ENCODE measurements at regions not wholly inside any gene's neighbourhood (a gene's known extent, or its start where the extent isn't known, plus 50 kb on each side); places are given as distances from the start of the nearest gene placed in this dataset.
A peak's percentile ranks its signal among the peaks of the same experiment; 100 is the strongest.

- no peaks in the 10 kb centered on the region for H3F3A ChIP-seq (replicated peaks; ENCODE audit: insufficient read depth)
- no peaks in the 10 kb centered on the region for H3K79me2 ChIP-seq (ENCODE audit: insufficient read depth)
- H3K27ac ChIP-seq (ENCODE audit: low read depth in 2 of 2, low read length in 1 of 2), result no peak overlapping the region
- H3K36me3 ChIP-seq (replicated peaks in 1 of 2; ENCODE audit: control insufficient read depth in 1 of 2, insufficient read depth in 2 of 2, low read length in 1 of 2), result no peaks in the 10 kb centered on the region
- H3K9me3 ChIP-seq, result no peaks in the 10 kb centered on the region
- H3K4me2 ChIP-seq, result no peak overlapping the region
- ChIA-PET POLR2A (no interaction called here), CTCF (interaction anchor here (1.3 kb wide), 1 partner anchor 130 kb away, joined by 3 read pairs; no protein-coding TSS in a partner anchor)
- TF ChIP-seq ZBTB33 (IDR thresholded peaks at IDR 0.05; ENCODE audit: borderline replicate concordance, low read depth) (no peak), RXRA (IDR thresholded peaks at IDR 0.05; ENCODE audit: borderline replicate concordance, low read depth) (no peak), MEF2A (IDR thresholded peaks at IDR 0.05; ENCODE audit: borderline replicate concordance, low read depth) (no peak), EP300 (IDR thresholded peaks at IDR 0.05; ENCODE audit: borderline replicate concordance in 1 of 2, low read depth in 1 of 2, low read length in 1 of 2) (no peak)
- H3K4me1 ChIP-seq (ENCODE audit: control insufficient read depth in 1 of 2, insufficient read depth in 2 of 2, low read depth in 1 of 2, low read length in 1 of 2), result no peaks in the 10 kb centered on the region
- WGBS (ENCODE audit: low lambda C conversion rate), result 0% methylated on average over 1 of the region's 1 CpG
- no peak overlapping the region for H3K4me3 ChIP-seq (ENCODE audit: low read depth in 2 of 2, low read length in 1 of 2)
- no peak overlapping the region for H3K9ac ChIP-seq
- no peak for DNase-seq
- no peak overlapping the region for H2AFZ ChIP-seq (ENCODE audit: low read depth)
- no peaks in the 10 kb centered on the region for H3K9me2 ChIP-seq
- H4K20me1 ChIP-seq (ENCODE audit: insufficient read depth), result no peaks in the 10 kb centered on the region
- no peaks in the 10 kb centered on the region for H3K27me3 ChIP-seq (ENCODE audit: insufficient read depth)
Observed at GRCh38 chr9:1707291-1707690, 307.9 kb upstream of the SMARCA2 start.

DNA sequence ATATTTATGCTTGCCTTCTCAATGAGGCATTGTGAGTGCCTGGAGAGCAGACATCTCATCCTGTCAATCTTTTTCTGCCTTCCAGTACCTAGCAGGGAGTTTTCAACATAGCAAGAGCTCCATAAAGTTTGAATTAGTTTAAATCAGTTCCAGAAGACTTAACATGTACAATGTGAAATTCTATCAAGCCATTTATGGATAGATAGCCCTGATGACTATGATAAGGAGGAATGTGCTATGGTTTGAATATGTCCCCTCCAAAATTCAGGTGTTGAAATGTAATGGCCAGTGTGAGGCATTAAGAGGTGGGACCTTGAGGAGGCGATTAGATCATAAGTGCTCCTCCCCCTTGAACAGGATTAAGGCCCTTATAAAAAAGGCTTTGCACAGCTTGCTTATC lies 306.9 kb upstream of the SMARCA2 start:
- Histone ChIP-seq H3K9me2 (no peaks in the 10 kb centered on the region), H4K20me1 (ENCODE audit: insufficient read depth) (no peaks in the 10 kb centered on the region), H3K9me3 (no peaks in the 10 kb centered on the region), H3K4me3 (ENCODE audit: low read depth in 2 of 2, low read length in 1 of 2) (no peak overlapping the region), H3K27me3 (ENCODE audit: insufficient read depth) (no peaks in the 10 kb centered on the region), H3K9ac (no peak overlapping the region), H3K36me3 (replicated peaks in 1 of 2; ENCODE audit: control insufficient read depth in 1 of 2, insufficient read depth in 2 of 2, low read length in 1 of 2) (no peaks in the 10 kb centered on the region), H3F3A (replicated peaks; ENCODE audit: insufficient read depth) (no peaks in the 10 kb centered on the region), H3K4me2 (no peak overlapping the region), H3K27ac (ENCODE audit: low read depth in 2 of 2, low read length in 1 of 2) (no peak overlapping the region), H3K79me2 (ENCODE audit: insufficient read depth) (no peaks in the 10 kb centered on the region), H2AFZ (ENCODE audit: low read depth) (no peak overlapping the region), H3K4me1 (ENCODE audit: control insufficient read depth in 1 of 2, insufficient read depth in 2 of 2, low read depth in 1 of 2, low read length in 1 of 2) (no peaks in the 10 kb centered on the region)
- CTCF ChIA-PET, result interaction anchor here (1.3 to 2.1 kb wide), 2 partner anchors 130 to 379 kb away, joined by 3 to 4 read pairs; no protein-coding TSS in a partner anchor
- 57% methylated on average over 1 of the region's 1 CpG for WGBS (ENCODE audit: low lambda C conversion rate)
- POLR2A ChIA-PET, result no interaction called here
- DNase-seq, result no peak
- TF ChIP-seq TEAD4 (IDR thresholded peaks at IDR 0.05; ENCODE audit: borderline replicate concordance, insufficient read depth) (no peak), MAX (IDR thresholded peaks at IDR 0.05; ENCODE audit: low read depth) (no peak), FOXM1 (IDR thresholded peaks at IDR 0.05; ENCODE audit: low read depth) (no peak)

DNA sequence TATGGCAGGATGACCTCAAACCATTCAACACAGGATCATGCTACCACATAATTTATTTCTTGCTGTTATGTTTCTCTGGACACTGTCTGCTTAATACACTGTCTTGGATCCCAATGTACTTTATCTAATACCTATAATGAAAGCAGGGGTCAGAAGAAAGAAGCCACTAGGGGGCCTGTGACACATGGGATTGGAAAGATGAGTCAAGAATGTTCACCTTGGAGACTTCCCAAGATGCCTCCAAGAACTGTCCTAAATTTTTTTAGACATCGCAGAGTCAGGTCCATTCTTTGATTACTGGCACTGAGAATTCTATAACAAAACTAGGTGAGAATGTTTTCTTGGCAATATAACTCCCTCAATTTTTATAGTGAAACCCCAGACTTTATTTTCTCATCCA lies 305.8 kb upstream of the SMARCA2 start:
- Histone ChIP-seq H2AFZ (ENCODE audit: low read depth) (no peak overlapping the region), H3K79me2 (ENCODE audit: insufficient read depth) (no peaks in the 10 kb centered on the region), H3K36me3 (replicated peaks in 1 of 2; ENCODE audit: control insufficient read depth in 1 of 2, insufficient read depth in 2 of 2, low read length in 1 of 2) (no peaks in the 10 kb centered on the region), H3K27me3 (ENCODE audit: insufficient read depth) (no peaks in the 10 kb centered on the region), H4K20me1 (ENCODE audit: insufficient read depth) (no peaks in the 10 kb centered on the region), H3K9me3 (no peaks in the 10 kb centered on the region), H3K27ac (ENCODE audit: low read depth in 2 of 2, low read length in 1 of 2) (no peak overlapping the region), H3K4me3 (ENCODE audit: low read depth in 2 of 2, low read length in 1 of 2) (no peak overlapping the region), H3K9me2 (no peaks in the 10 kb centered on the region), H3K9ac (no peak overlapping the region), H3K4me1 (ENCODE audit: control insufficient read depth in 1 of 2, insufficient read depth in 2 of 2, low read depth in 1 of 2, low read length in 1 of 2) (no peaks in the 10 kb centered on the region), H3K4me2 (no peak overlapping the region), H3F3A (replicated peaks; ENCODE audit: insufficient read depth) (no peaks in the 10 kb centered on the region)
- peak; percentile 27 for DNase-seq
- ChIA-PET POLR2A (no interaction called here), CTCF (interaction anchor here (1.6 to 2.1 kb wide), 2 partner anchors 30 to 378 kb away, joined by 3 to 4 read pairs; no protein-coding TSS in a partner anchor)
- WGBS (ENCODE audit: low lambda C conversion rate), result 15% methylated on average over 1 of the region's 1 CpG
- TF ChIP-seq TEAD4 (IDR thresholded peaks at IDR 0.05; ENCODE audit: borderline replicate concordance, insufficient read depth), result no peak
- no peak for TF ChIP-seq MAX (IDR thresholded peaks at IDR 0.05; ENCODE audit: low read depth)
- TF ChIP-seq, protein P1, sequence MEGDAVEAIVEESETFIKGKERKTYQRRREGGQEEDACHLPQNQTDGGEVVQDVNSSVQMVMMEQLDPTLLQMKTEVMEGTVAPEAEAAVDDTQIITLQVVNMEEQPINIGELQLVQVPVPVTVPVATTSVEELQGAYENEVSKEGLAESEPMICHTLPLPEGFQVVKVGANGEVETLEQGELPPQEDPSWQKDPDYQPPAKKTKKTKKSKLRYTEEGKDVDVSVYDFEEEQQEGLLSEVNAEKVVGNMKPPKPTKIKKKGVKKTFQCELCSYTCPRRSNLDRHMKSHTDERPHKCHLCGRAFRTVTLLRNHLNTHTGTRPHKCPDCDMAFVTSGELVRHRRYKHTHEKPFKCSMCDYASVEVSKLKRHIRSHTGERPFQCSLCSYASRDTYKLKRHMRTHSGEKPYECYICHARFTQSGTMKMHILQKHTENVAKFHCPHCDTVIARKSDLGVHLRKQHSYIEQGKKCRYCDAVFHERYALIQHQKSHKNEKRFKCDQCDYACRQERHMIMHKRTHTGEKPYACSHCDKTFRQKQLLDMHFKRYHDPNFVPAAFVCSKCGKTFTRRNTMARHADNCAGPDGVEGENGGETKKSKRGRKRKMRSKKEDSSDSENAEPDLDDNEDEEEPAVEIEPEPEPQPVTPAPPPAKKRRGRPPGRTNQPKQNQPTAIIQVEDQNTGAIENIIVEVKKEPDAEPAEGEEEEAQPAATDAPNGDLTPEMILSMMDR (IDR thresholded peaks at IDR 0.05), result peak; percentile 28; the same call in 1 of the 2 replicates
- peak; percentile 35; the same call in 1 of the 2 replicates for TF ChIP-seq RAD21 (IDR thresholded peaks at IDR 0.05; ENCODE audit: low read length)
